IPS DF 6.9 (cell line): ENCODE measurements at regions not wholly inside any gene's neighbourhood (a gene's known extent, or its start where the extent isn't known, plus 50 kb on each side); places are given as distances from the start of the nearest gene placed in this dataset.

Experiments used
- DNase-seq: peaks from one replicate; pipeline ENCODE4 v3.0.0-alpha.2; 2013; ENCODE audit warnings: low read depth, low spot score
- H3K27ac ChIP-seq: one replicate; pipeline ENCODE4 v1.5.1; 2013; ENCODE audit warnings: low read length, control low read depth
- H3K27me3 ChIP-seq: 2 replicates; pipeline ENCODE4 v1.6.1; 2013; ENCODE audit warnings: mild to moderate bottlenecking, low read length; ENCODE audit not compliant: control insufficient read depth, insufficient read depth
- H3K36me3 ChIP-seq: 2 replicates; pipeline ENCODE4 v1.6.1; 2013; ENCODE audit warnings: low read length; ENCODE audit not compliant: control insufficient read depth, insufficient read depth
- H3K4me1 ChIP-seq: 2 replicates; pipeline ENCODE4 v1.6.1; 2013; ENCODE audit warnings: low read length; ENCODE audit not compliant: control insufficient read depth, insufficient read depth
- H3K4me3 ChIP-seq: 2 replicates; pipeline ENCODE4 v1.5.1; 2013; ENCODE audit warnings: mild to moderate bottlenecking, low read length
- H3K9me3 ChIP-seq: 2 replicates; pipeline ENCODE4 v1.6.1; 2013; ENCODE audit warnings: low read length, inconsistent platforms; ENCODE audit not compliant: control insufficient read depth, insufficient read depth
- WGBS: extraction: QIAGEN DNeasy Blood & Tissue Kit; methylation state at CpG from one replicate; pipeline ENCODE4 v1.1.7; 2013; ENCODE audit warnings: mixed read lengths, missing lambda C conversion rate; ENCODE audit not compliant: insufficient read length, insufficient coverage; 5-methylcytosine and 5-hydroxymethylcytosine counted together

DNA sequence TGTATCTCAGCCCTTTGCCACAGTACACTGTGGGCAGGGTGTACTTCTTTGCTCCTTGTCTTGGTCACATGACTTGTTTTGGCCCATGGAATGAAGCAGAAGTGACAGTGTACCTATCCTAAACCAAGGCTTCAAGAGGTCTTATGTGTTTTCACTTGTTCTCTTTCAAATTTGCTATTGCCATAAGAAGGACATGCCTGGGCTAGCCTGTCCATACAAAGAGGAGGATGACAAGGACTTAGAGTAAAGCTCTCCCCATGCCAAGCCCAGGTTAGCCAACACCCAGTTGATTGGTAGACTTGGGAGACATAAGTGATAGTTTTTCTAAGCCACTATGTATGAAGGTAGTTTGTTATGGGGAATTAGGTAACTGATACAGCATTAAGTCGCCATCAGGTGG, 141.1 kb upstream of the MID1 start:
- WGBS: no CpG with 5 or more reads among the region's 1 CpG
- no peak overlapping the region for H3K27ac ChIP-seq
- H3K4me3 ChIP-seq: no peak overlapping the region
- no peaks in the 10 kb centered on the region; the same call in 1 of the 2 replicates for H3K4me1 ChIP-seq
- no peaks in the 10 kb centered on the region for H3K27me3 ChIP-seq
- no peaks in the 10 kb centered on the region for H3K36me3 ChIP-seq
- no peak for DNase-seq
- H3K9me3 ChIP-seq: no peaks in the 10 kb centered on the region; the same call in 1 of the 2 replicates

DNA sequence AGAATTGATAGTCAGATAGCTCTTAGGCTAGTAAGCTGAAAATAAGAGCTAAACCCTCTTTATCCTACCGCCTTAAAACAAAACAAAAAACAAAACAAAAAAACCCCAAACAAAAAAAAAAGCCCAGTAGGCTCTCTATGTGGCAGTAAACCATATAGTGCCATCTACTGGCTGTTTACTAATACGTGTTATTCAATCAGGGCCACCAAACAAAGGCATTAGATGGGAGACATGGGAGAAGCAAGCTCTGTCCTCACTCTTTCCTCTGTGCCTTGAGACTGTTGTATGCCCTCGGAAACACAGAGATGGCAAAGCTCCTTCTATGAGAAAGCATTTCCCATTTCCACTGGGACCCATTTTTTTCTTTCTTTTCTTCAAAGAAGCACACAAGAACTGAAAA, 148.8 kb upstream of the MID1 start:
- no peaks in the 10 kb centered on the region for H3K27me3 ChIP-seq
- no CpG with 5 or more reads among the region's 3 CpGs for WGBS
- no peaks in the 10 kb centered on the region for H3K4me1 ChIP-seq
- no peak overlapping the region for H3K27ac ChIP-seq
- H3K36me3 ChIP-seq: no peaks in the 10 kb centered on the region
- no peak overlapping the region for H3K4me3 ChIP-seq
- no peak for DNase-seq
- H3K9me3 ChIP-seq: no peaks in the 10 kb centered on the region

DNA sequence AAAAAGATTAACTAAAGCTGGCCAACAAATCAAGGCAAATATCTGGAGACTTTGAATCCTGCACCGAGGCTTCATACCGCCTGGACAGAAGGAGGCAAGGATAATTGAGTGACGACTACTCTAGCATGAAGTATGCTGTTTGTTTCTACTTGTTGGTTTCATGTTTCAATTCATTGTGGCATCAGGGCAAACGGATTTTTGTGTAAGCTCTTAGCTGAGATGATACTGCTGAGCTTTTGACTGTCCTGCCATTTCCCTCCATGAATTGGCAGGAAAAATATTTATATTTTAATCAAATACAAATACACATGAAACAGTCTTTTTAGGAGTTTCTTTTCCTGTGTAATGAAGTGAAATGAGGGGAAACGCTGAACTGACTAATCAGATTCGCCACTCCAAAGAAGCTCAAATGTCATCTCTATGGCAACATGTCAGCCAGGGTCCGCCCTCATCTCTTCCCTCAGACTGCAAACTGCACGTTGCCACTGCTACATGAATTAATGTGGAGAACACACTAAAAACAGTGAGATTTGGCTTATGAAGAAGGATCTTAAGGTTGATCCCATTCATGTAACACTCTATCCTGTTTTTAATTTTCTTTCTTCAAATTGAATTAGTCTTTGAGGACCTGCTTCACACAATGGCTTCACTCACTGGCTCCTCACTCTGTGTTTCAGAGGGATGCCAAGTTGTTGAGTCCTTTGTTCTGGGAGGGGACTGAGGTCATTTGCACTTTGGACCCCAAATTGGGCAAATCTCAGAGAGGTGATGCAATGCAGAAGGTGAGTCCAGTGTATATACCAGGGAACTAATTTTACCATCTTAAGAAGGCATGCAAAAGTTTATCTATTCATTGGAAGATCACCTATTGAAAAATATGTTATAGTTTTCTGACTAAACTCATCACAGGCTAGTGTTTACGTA, 149.6 kb upstream of the MID1 start:
- DNase-seq: no peak
- no CpG with 5 or more reads among the region's 9 CpGs for WGBS
- H3K4me3 ChIP-seq: no peak overlapping the region
- no peak overlapping the region for H3K27ac ChIP-seq
- no peaks in the 10 kb centered on the region for H3K27me3 ChIP-seq
- no peaks in the 10 kb centered on the region for H3K9me3 ChIP-seq
- H3K4me1 ChIP-seq: no peaks in the 10 kb centered on the region
- H3K36me3 ChIP-seq: no peaks in the 10 kb centered on the region

DNA sequence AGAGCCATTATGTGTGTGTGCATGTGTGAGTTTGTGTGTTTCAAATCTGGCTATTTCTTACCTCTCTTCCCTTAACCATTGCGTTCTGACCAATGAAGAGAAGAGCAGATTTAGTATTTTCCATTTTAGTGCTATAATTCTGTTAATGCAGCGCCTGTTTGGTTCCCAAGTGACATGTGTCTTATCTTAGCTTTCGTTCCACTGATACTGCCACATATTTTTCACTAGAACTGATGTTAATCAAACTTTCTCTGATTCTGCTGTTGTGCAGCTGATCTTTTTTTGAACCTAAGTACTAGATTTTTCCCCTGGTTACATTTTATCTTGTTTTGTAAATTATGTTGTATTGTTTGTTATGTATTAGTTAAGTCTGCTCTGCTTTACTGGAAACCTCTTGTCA, 152.9 kb upstream of the MID1 start:
- DNase-seq: no peak
- no CpG with 5 or more reads among the region's 3 CpGs for WGBS
- H3K27ac ChIP-seq: no peak overlapping the region

DNA sequence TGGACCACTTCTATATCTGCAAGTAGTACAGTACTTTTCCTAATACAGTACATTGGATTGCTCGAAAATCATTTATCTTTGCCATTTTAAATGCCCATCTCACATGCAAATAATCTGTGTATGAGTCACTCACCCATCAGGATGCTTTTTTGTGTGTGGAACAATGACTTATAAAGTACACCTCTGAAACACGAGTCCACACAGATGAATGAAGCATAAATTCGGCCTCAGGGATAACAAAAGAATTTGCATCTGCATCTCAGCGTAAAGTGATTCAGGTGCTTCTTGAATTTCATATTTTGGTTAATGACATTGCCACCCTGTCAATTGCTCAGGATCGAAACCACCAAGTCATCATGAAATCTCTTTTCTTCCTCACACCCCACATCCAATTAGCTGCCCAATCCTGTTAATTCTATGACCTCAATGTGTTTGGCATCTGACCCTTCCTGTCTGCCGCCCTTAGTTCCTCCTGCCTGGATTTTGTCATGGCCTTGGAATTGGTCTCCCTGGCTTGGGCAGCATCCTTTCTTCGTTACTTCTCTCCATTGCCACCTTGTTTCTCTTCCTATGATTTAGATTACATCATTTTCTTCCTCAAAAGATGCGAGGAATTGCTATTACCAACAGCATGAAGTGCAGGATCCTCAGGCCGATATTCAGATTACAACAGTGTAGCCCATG, 161.6 kb upstream of the MID1 start:
- no peak overlapping the region for H3K4me3 ChIP-seq
- no peaks in the 10 kb centered on the region for H3K4me1 ChIP-seq
- H3K27ac ChIP-seq: no peak overlapping the region
- WGBS: no CpG with 5 or more reads among the region's 9 CpGs
- H3K27me3 ChIP-seq: no peaks in the 10 kb centered on the region
- H3K9me3 ChIP-seq: no peaks in the 10 kb centered on the region
- H3K36me3 ChIP-seq: no peaks in the 10 kb centered on the region
- DNase-seq: no peak

More for the DNA sequence above, 152.9 kb upstream of the MID1 start:
- no peaks in the 10 kb centered on the region for H3K4me1 ChIP-seq
- H3K4me3 ChIP-seq: no peak overlapping the region
- no peaks in the 10 kb centered on the region for H3K27me3 ChIP-seq
- H3K36me3 ChIP-seq: no peaks in the 10 kb centered on the region
- no peaks in the 10 kb centered on the region for H3K9me3 ChIP-seq

DNA sequence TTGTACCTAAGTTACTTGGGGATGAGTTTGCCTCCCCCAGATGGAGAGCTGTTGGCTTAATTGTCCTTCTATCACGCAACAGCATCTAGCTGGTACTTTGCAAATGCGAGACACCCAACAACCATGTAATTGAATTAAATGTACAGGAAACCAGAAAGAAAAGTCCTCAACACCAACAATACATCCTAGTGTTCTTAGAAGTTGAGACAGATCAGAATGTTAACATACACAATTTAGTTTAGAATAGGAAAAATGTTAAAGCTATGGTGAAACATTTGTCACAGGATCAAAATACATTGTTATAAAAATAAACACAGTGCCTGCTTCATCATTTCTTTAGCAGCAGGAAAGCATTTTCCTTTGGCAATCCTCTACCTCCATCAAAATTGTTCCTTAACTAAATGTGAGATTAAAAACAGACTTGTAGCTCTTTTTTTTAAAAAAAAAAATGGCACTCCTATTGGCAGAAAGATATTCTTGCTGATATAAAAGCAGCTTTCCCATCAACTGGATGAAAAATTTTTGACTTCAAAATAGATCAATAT, 163.1 kb upstream of the MID1 start:
- no CpG with 5 or more reads among the region's 2 CpGs for WGBS
- H3K36me3 ChIP-seq: no peaks in the 10 kb centered on the region
- DNase-seq: no peak
- no peaks in the 10 kb centered on the region for H3K4me1 ChIP-seq
- no peak overlapping the region for H3K4me3 ChIP-seq
- no peaks in the 10 kb centered on the region for H3K9me3 ChIP-seq
- no peaks in the 10 kb centered on the region for H3K27me3 ChIP-seq
- no peak overlapping the region for H3K27ac ChIP-seq

DNA sequence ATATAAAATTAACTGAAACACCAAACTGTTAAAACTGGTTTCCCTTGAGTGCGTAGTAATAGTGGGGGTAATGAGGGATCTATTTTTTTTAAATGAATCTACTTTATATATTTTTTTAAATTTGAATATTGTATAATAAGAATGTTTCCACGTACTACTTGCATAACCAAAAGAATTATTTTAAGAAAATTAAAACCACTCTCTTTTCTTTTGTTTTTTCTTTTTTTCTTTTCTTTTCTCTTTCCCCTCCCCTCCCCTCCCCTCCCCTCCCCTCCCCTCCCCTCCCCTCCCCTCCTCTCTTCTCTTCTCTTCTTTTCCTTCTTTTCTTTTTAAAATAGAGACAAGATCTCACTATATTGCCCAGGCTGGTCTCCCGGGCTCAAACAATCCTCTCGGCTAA, 166.9 kb upstream of the MID1 start:
- no peaks in the 10 kb centered on the region for H3K4me1 ChIP-seq
- H3K27me3 ChIP-seq: no peaks in the 10 kb centered on the region
- H3K4me3 ChIP-seq: no peak overlapping the region
- WGBS: no CpG with 5 or more reads among the region's 4 CpGs
- DNase-seq: no peak
- H3K27ac ChIP-seq: no peak overlapping the region
- H3K36me3 ChIP-seq: no peaks in the 10 kb centered on the region
- no peaks in the 10 kb centered on the region for H3K9me3 ChIP-seq

DNA sequence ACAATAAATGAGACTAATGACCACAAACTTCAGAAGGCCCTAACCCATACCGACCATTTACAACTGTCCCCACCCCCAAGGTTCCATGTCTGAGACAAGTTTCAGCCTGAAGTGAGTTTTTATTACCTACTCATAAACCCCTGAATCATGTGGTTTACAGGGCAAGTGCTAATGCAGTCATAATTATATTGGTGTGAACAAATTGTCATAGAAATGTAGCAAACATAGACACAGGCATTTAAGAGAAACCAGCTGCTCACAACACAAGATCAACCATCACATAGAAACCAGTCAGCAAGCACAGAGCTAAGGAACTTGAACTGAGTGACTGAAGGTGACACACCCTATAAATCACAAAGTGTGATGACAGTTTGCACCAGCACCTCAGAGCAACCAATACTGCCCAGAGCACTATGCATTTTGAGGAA, 173.8 kb upstream of the MID1 start:
- DNase-seq: no peak
- Histone ChIP-seq H3K9me3 (no peaks in the 10 kb centered on the region), H3K27ac (no peak overlapping the region), H3K36me3 (no peaks in the 10 kb centered on the region), H3K4me1 (no peaks in the 10 kb centered on the region), H3K4me3 (no peak overlapping the region), H3K27me3 (no peaks in the 10 kb centered on the region)
- WGBS: no CpG with 5 or more reads among the region's 1 CpG

DNA sequence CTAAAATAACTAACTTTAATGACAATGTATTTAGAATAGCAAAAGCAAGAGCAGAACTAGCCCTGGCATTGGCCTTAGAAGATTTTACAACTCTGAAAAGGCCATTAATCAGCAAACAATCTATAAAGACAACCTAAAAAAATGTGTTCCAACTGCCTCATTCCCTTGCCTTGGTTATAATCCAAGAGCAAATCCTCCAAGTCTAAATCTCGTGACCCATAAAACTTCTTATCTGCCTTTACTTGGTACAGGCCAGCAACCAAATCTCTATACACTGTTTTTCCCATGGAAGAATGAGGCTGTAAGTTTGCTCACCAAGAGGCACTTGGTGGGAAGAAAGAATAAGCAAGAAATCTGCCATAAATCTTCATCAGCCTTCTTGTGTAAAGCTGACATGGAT, 175.3 kb upstream of the MID1 start:
- no peaks in the 10 kb centered on the region for H3K36me3 ChIP-seq
- H3K9me3 ChIP-seq: no peaks in the 10 kb centered on the region
- H3K27me3 ChIP-seq: no peaks in the 10 kb centered on the region
- H3K27ac ChIP-seq: no peak overlapping the region
- no CpG with 5 or more reads among the region's 1 CpG for whole genome bisulfite sequencing
- H3K4me1 ChIP-seq: no peaks in the 10 kb centered on the region
- no peak for DNase-seq
- H3K4me3 ChIP-seq: no peak overlapping the region

DNA sequence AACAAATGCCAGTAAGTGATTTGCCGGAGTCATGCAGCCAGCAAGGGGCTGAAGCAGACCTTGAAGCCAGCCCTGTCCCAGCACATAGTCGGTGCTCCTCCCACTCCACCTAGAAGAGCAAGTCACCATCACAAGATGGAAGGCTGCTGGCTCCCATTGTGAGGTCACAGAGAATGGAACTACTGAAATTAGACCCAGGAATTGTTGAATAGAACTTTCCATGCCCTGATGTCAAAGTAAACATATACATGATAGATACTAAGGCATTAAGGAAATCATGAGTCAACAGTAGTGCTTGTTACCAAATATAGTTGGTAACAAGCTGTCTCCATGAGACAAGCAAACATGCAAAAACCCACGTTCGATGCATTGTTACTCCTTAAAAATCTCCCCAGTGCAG, 177.1 kb upstream of the MID1 start:
- no peaks in the 10 kb centered on the region for H3K36me3 ChIP-seq

More for the DNA sequence above, 177.1 kb upstream of the MID1 start:
- Histone ChIP-seq H3K4me3 (no peak overlapping the region), H3K27ac (no peak overlapping the region), H3K27me3 (no peaks in the 10 kb centered on the region), H3K9me3 (no peaks in the 10 kb centered on the region), H3K4me1 (no peaks in the 10 kb centered on the region)
- no peak for DNase-seq
- WGBS: no CpG with 5 or more reads among the region's 4 CpGs
